Testis (tissue), 2 donors: ENCODE measurements at regions not wholly inside any gene's neighbourhood (a gene's known extent, or its start where the extent isn't known, plus 50 kb on each side); places are given as distances from the start of the nearest gene placed in this dataset.

Source experiments
- CTCF ChIP-seq, 3 experiments: fragments of 450-650 bp in 2 of 3; fragments of 200-600 bp in 1 of 3; sonication (generic) in 1 of 3; IDR thresholded peaks; one replicate each; pipeline ENCODE4 v1.5.1; 2016 to 2019; ENCODE audit warnings: antibody characterized with exemption in 3 of 3, mild to moderate bottlenecking in 2 of 3, moderate library complexity in 1 of 3
- POLR2A ChIP-seq: fragments of 450-650 bp; IDR thresholded peaks from one replicate; pipeline ENCODE4 v1.6.1; 2017; ENCODE audit warnings: antibody characterized with exemption, mild to moderate bottlenecking, moderate library complexity

- TF ChIP-seq CTCF (IDR thresholded peaks at IDR 0.05) (no peak), POLR2A (no peak)
These were observed 95.1 kb upstream of the UMPS start for GRCh38 chr3:124635169-124635539.
